Endothelial cell of umbilical vein (primary cell): ENCODE measurements at regions not wholly inside any gene's neighbourhood (a gene's known extent, or its start where the extent isn't known, plus 50 kb on each side); places are given as distances from the start of the nearest gene placed in this dataset.

Source experiments
- BruUV-seq: library from RNA; stranded (reverse); fragments of 400-500 nt; replicated peaks from 2 replicates; lab custom pipeline; 2021; lab: Mats Ljungman, UMichigan
- CTCF ChIA-PET: fragments of 300-600, 350-600 bp; sonication (Branson Sonifier 250); formaldehyde crosslinking; loops from one replicate; lab custom pipeline; 2021; ENCODE audit warnings: antibody characterized with exemption, inconsistent platforms; lab: Charles Lee
- POLR2A ChIA-PET: fragments of 300-600, 350-600 bp; sonication (Branson Sonifier 250); formaldehyde crosslinking; loops from one replicate; lab custom pipeline; 2021; ENCODE audit warnings: antibody characterized with exemption, inconsistent platforms; lab: Charles Lee
- DNase-seq: peaks from one replicate; pipeline ENCODE4 v3.0.0-alpha.2; 2011; ENCODE audit warnings: low read depth, low spot score
- FAIRE-seq: peaks from 2 replicates; lab custom pipeline; 2011; peaks lifted over from hg19 to GRCh38; lab: Jason Lieb, UNC
- H2AFZ ChIP-seq: 2 replicates; pipeline ENCODE4 v1.6.0; 2012; ENCODE audit warnings: low read depth, low read length, control low read depth, inconsistent platforms
- H3K27ac ChIP-seq: 2 replicates; pipeline ENCODE4 v1.5.1; 2011; ENCODE audit warnings: low read depth, mild to moderate bottlenecking, control low read depth, low read length, moderate library complexity; ENCODE audit not compliant: insufficient read depth
- H3K27me3 ChIP-seq, 2 experiments: 2 replicates each; pipeline versions ENCODE4 v1.6.0 to v1.6.1; 2011; ENCODE audit warnings: low read length in 2 of 2, mixed read lengths in 1 of 2; ENCODE audit not compliant: control insufficient read depth in 2 of 2, insufficient read depth in 2 of 2
- H3K36me3 ChIP-seq, 2 experiments: 2 replicates in 1 of 2; 3 replicates in 1 of 2; pipeline ENCODE4 v1.5.1; 2011; ENCODE audit warnings: low read length in 2 of 2, mild to moderate bottlenecking in 1 of 2, moderate library complexity in 1 of 2; ENCODE audit not compliant: control insufficient read depth in 2 of 2, insufficient read depth in 2 of 2; ENCODE audit errors: extremely low read depth in 1 of 2
- H3K4me1 ChIP-seq: 3 replicates; pipeline ENCODE4 v1.5.1; 2011; ENCODE audit warnings: mild to moderate bottlenecking, low read length; ENCODE audit not compliant: control insufficient read depth, insufficient read depth; ENCODE audit errors: extremely low read depth
- H3K4me2 ChIP-seq: 2 replicates; pipeline ENCODE4 v1.6.1; 2011; ENCODE audit warnings: low read length, control low read depth, mixed read lengths; ENCODE audit not compliant: insufficient read depth
- H3K4me3 ChIP-seq, 3 experiments: fragments of 200-600 bp in 1 of 3; sonication (generic), shearing (Covaris generic) in 1 of 3; replicated peaks in 1 of 3; 2 replicates each; pipeline ENCODE4 v1.5.1; 2011 to 2016; ENCODE audit warnings: control low read depth in 3 of 3, low read length in 3 of 3, mild to moderate bottlenecking in 2 of 3, inconsistent platforms in 1 of 3, low read depth in 1 of 3, moderate library complexity in 1 of 3; ENCODE audit not compliant: insufficient read depth in 1 of 3
- H3K79me2 ChIP-seq: 2 replicates; pipeline ENCODE4 v1.6.0; 2012; ENCODE audit warnings: low read length, inconsistent platforms; ENCODE audit not compliant: control insufficient read depth, insufficient read depth
- H3K9ac ChIP-seq: replicated peaks from 2 replicates; pipeline ENCODE3; 2011; ENCODE audit warnings: low read length, control low read depth; ENCODE audit not compliant: insufficient read depth; ENCODE audit errors: extremely low read depth
- H3K9me1 ChIP-seq: replicated peaks from 3 replicates; pipeline ENCODE4 v1.6.0; 2011; ENCODE audit warnings: mild to moderate bottlenecking, low read length; ENCODE audit not compliant: control insufficient read depth, insufficient read depth; ENCODE audit errors: extremely low read depth
- H3K9me3 ChIP-seq: replicated peaks from 2 replicates; pipeline ENCODE4 v1.5.1; 2012; ENCODE audit warnings: low read length, inconsistent platforms; ENCODE audit not compliant: control insufficient read depth, insufficient read depth
- H4K20me1 ChIP-seq: replicated peaks from 2 replicates; pipeline ENCODE3; 2011; ENCODE audit warnings: mild to moderate bottlenecking, low read length; ENCODE audit not compliant: control insufficient read depth, insufficient read depth; ENCODE audit errors: extremely low read depth
- EZH2 ChIP-seq: IDR thresholded peaks from 2 replicates; pipeline ENCODE4 v1.6.1; 2012; ENCODE audit warnings: borderline replicate concordance, low read depth, mild to moderate bottlenecking, moderate library complexity, low read length, inconsistent platforms; ENCODE audit not compliant: severe bottlenecking
- FOS ChIP-seq: IDR thresholded peaks from 2 replicates; pipeline ENCODE4 v1.6.1; 2011; ENCODE audit warnings: mild to moderate bottlenecking, low read length, moderate library complexity, borderline replicate concordance; ENCODE audit not compliant: insufficient read depth
- GATA2 ChIP-seq: IDR thresholded peaks from 2 replicates; pipeline ENCODE4 v1.7.0; 2011; ENCODE audit warnings: low read depth, mild to moderate bottlenecking, moderate library complexity, mixed read lengths, low read length; ENCODE audit not compliant: insufficient read length, insufficient read depth
- JUN ChIP-seq: IDR thresholded peaks from 2 replicates; pipeline ENCODE4 v1.6.1; 2011; ENCODE audit warnings: borderline replicate concordance, low read depth; ENCODE audit not compliant: insufficient read length, insufficient read depth
- MYC ChIP-seq: IDR thresholded peaks from one replicate; pipeline ENCODE4 v1.6.1; 2011; ENCODE audit warnings: mild to moderate bottlenecking, low read depth, low read length
- POLR2A ChIP-seq: IDR thresholded peaks from 2 replicates; pipeline ENCODE4 v1.6.1; 2012; ENCODE audit warnings: low read depth, mild to moderate bottlenecking, control low read depth, low read length
- POLR2AphosphoS5 ChIP-seq: IDR thresholded peaks from 2 replicates; pipeline ENCODE4 v1.6.1; 2012; ENCODE audit warnings: low read depth, mild to moderate bottlenecking, control low read depth, low read length, moderate library complexity; ENCODE audit not compliant: insufficient read depth
- dilution Hi-C: fragments of 300-500 bp; cut with MboI; formaldehyde crosslinking; loops from one replicate; pipeline ENCODE4 v1.15.0; 2019; ENCODE audit warnings: low sequenced_read_pairs; ENCODE audit not compliant: extremely low pct_ligation_motif_present
- intact Hi-C: fragments of 100-400 bp; cut with micrococcal nuclease; formaldehyde crosslinking; loops from one replicate; pipeline ENCODE4 v1.10.0; 2022
- TF ChIP-seq, protein P1 (sequence below): IDR thresholded peaks from 2 replicates; pipeline ENCODE4 v1.6.1; 2011; ENCODE audit not compliant: insufficient read depth, insufficient read length
- TF ChIP-seq, protein P2 (sequence below), 2 donors: IDR thresholded peaks; 1 replicate in 1 of 2; 2 replicates in 1 of 2; pipeline ENCODE4 v1.5.1; 2011; ENCODE audit warnings: low read length in 2 of 2, mild to moderate bottlenecking in 2 of 2, moderate library complexity in 2 of 2, control low read depth in 1 of 2, inconsistent platforms in 1 of 2, low read depth in 1 of 2; ENCODE audit not compliant: insufficient read depth in 1 of 2; ENCODE audit errors: extremely low read depth in 1 of 2

DNA sequence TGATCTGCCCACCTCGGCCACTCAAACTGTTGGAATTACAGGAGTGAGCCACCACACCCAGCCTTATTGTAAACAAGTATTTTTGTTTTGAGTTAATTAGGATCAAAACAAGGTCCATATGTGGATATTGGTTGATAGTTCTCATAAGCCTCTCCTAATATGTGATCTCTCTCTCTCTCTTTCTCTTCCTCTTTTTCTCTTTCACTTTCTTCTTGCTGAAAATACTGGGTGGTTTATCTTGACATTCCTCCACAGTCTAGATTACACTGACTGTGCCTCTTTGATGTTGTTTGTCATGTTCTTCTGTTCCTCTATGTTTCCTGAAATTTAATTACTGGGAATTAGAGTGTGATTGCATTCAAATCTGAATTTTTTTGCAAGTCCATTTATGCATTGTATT lies 547.5 kb upstream of the NRXN1 start:
- no TSS peak for BruUV-seq

More for the DNA sequence above, 547.5 kb upstream of the NRXN1 start:
- Histone ChIP-seq H3K27me3 (no peaks in the 10 kb centered on the region), H3K27ac (no peak overlapping the region), H4K20me1 (no peaks in the 10 kb centered on the region), H3K9me1 (no peaks in the 10 kb centered on the region), H2AFZ (no peak overlapping the region), H3K4me3 (no peak overlapping the region), H3K9ac (no peak overlapping the region), H3K9me3 (no peaks in the 10 kb centered on the region), H3K4me2 (no peak overlapping the region), H3K4me1 (no peaks in the 10 kb centered on the region), H3K36me3 (no peaks in the 10 kb centered on the region), H3K79me2 (no peaks in the 10 kb centered on the region)
- dilution Hi-C loops: no loop called here
- intact Hi-C loops: no loop called here
- no peak for FAIRE-seq
- no peak for TF ChIP-seq POLR2A
- TF ChIP-seq EZH2: no peak
- TF ChIP-seq, protein P1, sequence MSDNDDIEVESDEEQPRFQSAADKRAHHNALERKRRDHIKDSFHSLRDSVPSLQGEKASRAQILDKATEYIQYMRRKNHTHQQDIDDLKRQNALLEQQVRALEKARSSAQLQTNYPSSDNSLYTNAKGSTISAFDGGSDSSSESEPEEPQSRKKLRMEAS: no peak
- TF ChIP-seq JUN: no peak
- no peak for TF ChIP-seq MYC
- no peak for TF ChIP-seq GATA2
- TF ChIP-seq, protein P2, sequence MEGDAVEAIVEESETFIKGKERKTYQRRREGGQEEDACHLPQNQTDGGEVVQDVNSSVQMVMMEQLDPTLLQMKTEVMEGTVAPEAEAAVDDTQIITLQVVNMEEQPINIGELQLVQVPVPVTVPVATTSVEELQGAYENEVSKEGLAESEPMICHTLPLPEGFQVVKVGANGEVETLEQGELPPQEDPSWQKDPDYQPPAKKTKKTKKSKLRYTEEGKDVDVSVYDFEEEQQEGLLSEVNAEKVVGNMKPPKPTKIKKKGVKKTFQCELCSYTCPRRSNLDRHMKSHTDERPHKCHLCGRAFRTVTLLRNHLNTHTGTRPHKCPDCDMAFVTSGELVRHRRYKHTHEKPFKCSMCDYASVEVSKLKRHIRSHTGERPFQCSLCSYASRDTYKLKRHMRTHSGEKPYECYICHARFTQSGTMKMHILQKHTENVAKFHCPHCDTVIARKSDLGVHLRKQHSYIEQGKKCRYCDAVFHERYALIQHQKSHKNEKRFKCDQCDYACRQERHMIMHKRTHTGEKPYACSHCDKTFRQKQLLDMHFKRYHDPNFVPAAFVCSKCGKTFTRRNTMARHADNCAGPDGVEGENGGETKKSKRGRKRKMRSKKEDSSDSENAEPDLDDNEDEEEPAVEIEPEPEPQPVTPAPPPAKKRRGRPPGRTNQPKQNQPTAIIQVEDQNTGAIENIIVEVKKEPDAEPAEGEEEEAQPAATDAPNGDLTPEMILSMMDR (IDR thresholded peaks at IDR 0.05; ENCODE audit: extremely low read depth in 1 of 2, insufficient read depth in 1 of 2, low read depth in 1 of 2, low read length in 2 of 2): no peak
- TF ChIP-seq FOS: no peak
- TF ChIP-seq POLR2AphosphoS5: no peak
- CTCF ChIA-PET: no interaction called here
- DNase-seq: no peak
- POLR2A ChIA-PET: no interaction called here
